ENCODE measurements at regions not wholly inside any gene's neighbourhood (a gene's known extent, or its start where the extent isn't known, plus 50 kb on each side); places are given as distances from the start of the nearest gene placed in this dataset.

DNA sequence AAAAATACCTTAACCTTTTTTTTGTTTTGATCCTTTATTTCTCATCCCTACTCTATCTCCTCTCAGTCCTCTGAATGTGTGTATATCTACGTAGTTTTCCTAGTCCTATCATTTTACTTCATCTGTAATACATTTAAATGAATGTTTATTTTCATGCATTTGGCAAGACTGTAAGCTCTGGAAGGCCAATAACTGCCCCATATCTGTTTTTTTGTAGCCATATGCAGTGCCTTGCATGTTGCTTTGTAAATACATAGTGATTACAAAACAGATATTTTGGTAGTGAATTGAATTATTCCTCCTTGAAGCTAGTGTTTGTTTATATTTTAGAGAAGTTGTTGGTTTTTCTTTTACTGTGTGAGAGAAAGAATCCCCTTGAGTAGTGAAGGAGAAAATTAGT, 450.2 kb downstream of the PCDH18 start:
- TF ChIP-seq, protein P1, sequence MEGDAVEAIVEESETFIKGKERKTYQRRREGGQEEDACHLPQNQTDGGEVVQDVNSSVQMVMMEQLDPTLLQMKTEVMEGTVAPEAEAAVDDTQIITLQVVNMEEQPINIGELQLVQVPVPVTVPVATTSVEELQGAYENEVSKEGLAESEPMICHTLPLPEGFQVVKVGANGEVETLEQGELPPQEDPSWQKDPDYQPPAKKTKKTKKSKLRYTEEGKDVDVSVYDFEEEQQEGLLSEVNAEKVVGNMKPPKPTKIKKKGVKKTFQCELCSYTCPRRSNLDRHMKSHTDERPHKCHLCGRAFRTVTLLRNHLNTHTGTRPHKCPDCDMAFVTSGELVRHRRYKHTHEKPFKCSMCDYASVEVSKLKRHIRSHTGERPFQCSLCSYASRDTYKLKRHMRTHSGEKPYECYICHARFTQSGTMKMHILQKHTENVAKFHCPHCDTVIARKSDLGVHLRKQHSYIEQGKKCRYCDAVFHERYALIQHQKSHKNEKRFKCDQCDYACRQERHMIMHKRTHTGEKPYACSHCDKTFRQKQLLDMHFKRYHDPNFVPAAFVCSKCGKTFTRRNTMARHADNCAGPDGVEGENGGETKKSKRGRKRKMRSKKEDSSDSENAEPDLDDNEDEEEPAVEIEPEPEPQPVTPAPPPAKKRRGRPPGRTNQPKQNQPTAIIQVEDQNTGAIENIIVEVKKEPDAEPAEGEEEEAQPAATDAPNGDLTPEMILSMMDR (IDR thresholded peaks at IDR 0.05), result no peak
- TF ChIP-seq ZFX (IDR thresholded peaks at IDR 0.05; ENCODE audit: borderline replicate concordance), result no peak
